ENCODE measurements at regions not wholly inside any gene's neighbourhood (a gene's known extent, or its start where the extent isn't known, plus 50 kb on each side); places are given as distances from the start of the nearest gene placed in this dataset.

GRCh38 chr5:92051741-92052140, 668.6 kb upstream of the ARRDC3 start:
- no peak overlapping the region for H3K4me3 ChIP-seq (ENCODE audit: low read depth, low read length, poor library complexity, severe bottlenecking)
- H3K27ac ChIP-seq (ENCODE audit: low read depth, low read length, poor library complexity, severe bottlenecking), result no peak overlapping the region
- H3K79me2 ChIP-seq (ENCODE audit: insufficient read depth, low read length), result no peaks in the 10 kb centered on the region
- no peak for TF ChIP-seq EZH2 (IDR thresholded peaks at IDR 0.05; ENCODE audit: borderline replicate concordance, low read length)
- TF ChIP-seq, protein P1, sequence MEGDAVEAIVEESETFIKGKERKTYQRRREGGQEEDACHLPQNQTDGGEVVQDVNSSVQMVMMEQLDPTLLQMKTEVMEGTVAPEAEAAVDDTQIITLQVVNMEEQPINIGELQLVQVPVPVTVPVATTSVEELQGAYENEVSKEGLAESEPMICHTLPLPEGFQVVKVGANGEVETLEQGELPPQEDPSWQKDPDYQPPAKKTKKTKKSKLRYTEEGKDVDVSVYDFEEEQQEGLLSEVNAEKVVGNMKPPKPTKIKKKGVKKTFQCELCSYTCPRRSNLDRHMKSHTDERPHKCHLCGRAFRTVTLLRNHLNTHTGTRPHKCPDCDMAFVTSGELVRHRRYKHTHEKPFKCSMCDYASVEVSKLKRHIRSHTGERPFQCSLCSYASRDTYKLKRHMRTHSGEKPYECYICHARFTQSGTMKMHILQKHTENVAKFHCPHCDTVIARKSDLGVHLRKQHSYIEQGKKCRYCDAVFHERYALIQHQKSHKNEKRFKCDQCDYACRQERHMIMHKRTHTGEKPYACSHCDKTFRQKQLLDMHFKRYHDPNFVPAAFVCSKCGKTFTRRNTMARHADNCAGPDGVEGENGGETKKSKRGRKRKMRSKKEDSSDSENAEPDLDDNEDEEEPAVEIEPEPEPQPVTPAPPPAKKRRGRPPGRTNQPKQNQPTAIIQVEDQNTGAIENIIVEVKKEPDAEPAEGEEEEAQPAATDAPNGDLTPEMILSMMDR (IDR thresholded peaks at IDR 0.05; ENCODE audit: low read length), result no peak
- H3K9ac ChIP-seq (ENCODE audit: low read length), result no peak overlapping the region
- H3K9me2 ChIP-seq (ENCODE audit: low read depth, low read length), result no peaks in the 10 kb centered on the region
- no peak overlapping the region for H3K4me2 ChIP-seq (ENCODE audit: low read length)
- H3K36me3 ChIP-seq (ENCODE audit: insufficient read depth, low read length), result no peaks in the 10 kb centered on the region
- H3K4me1 ChIP-seq (ENCODE audit: insufficient read depth, low read length, severe bottlenecking), result no peaks in the 10 kb centered on the region
- H3K9me3 ChIP-seq (ENCODE audit: low read length), result no peaks in the 10 kb centered on the region
- H4K20me1 ChIP-seq (ENCODE audit: insufficient read depth, low read length), result no peaks in the 10 kb centered on the region
- H3F3A ChIP-seq (ENCODE audit: insufficient read depth, low read length), result no peaks in the 10 kb centered on the region
- H2AFZ ChIP-seq (ENCODE audit: low read length), result no peak overlapping the region
- H3K27me3 ChIP-seq (ENCODE audit: insufficient read depth, low read length), result no peaks in the 10 kb centered on the region

DNA sequence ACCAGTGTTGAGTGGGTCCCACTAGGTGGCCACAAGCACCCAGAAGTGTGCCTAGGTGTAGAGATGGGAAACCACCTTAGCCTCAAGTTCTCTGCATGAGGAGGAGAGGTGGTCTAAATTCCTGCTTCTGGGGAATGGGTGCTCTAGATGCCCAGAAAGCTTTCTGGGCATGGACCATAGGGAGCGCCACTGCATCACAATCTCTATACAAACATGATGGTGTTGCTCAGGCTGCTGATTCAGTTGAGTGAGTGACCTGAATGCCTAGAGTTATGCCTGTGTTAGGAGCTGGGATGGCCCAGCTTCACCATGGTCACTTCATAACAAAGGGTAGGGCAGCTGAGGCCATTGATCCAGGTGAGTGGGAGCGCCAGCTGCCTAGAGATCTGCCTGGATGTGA, 667.9 kb upstream of the ARRDC3 start:
- Histone ChIP-seq H3K4me2 (ENCODE audit: low read length) (no peak overlapping the region), H3K9me2 (ENCODE audit: low read depth, low read length) (no peaks in the 10 kb centered on the region), H3K36me3 (ENCODE audit: insufficient read depth, low read length) (no peaks in the 10 kb centered on the region), H3K79me2 (ENCODE audit: insufficient read depth, low read length) (no peaks in the 10 kb centered on the region), H3F3A (ENCODE audit: insufficient read depth, low read length) (no peaks in the 10 kb centered on the region), H3K9me3 (ENCODE audit: low read length) (no peaks in the 10 kb centered on the region), H3K27me3 (ENCODE audit: insufficient read depth, low read length) (no peaks in the 10 kb centered on the region), H3K9ac (ENCODE audit: low read length) (no peak overlapping the region), H3K4me3 (ENCODE audit: low read depth, low read length, poor library complexity, severe bottlenecking) (no peak overlapping the region), H2AFZ (ENCODE audit: low read length) (no peak overlapping the region), H3K27ac (ENCODE audit: low read depth, low read length, poor library complexity, severe bottlenecking) (no peak overlapping the region), H3K4me1 (ENCODE audit: insufficient read depth, low read length, severe bottlenecking) (no peaks in the 10 kb centered on the region), H4K20me1 (ENCODE audit: insufficient read depth, low read length) (no peaks in the 10 kb centered on the region)
- TF ChIP-seq EZH2 (IDR thresholded peaks at IDR 0.05; ENCODE audit: borderline replicate concordance, low read length), result no peak
- TF ChIP-seq, protein P1 (IDR thresholded peaks at IDR 0.05; ENCODE audit: low read length), result no peak

DNA sequence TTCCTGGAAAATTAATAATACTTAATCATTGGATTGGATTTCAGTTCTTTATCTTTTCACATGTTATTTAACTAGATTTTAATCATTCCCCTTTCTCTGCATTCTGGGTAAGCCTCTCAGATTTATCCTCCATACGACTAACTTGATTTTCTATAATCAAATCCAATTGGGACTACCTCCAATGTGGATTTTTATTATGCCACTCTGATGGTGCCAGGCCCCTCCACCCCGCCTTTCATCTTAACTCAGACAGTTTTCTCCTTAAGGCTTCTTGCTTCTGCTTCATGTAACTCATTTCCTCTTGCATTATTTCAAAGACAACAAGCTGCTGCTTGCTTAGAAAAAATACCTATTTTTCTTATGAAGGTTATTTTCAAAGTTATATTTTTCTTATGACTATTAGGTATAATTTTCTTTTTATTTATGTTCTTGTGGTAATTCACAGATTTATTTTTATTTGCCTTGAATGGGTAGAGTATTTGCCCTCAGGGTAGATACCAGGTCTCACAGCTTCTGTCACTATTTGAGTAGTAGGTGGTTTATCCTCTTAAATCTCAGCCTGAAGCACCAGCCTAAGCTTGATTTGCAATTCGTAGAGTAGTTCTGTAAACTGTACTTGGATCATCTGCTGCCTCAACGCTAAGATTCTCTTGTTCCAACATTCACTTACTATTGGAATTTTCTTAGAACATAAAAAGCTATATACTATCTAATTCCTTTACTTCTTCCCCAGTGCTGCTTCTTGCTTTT, 659.0 kb upstream of the ARRDC3 start:
- Histone ChIP-seq H3K27ac (ENCODE audit: low read depth, low read length, poor library complexity, severe bottlenecking) (no peak overlapping the region), H4K20me1 (ENCODE audit: insufficient read depth, low read length) (no peaks in the 10 kb centered on the region), H3K4me2 (ENCODE audit: low read length) (no peak overlapping the region), H3K9me2 (ENCODE audit: low read depth, low read length) (no peaks in the 10 kb centered on the region), H3F3A (ENCODE audit: insufficient read depth, low read length) (no peaks in the 10 kb centered on the region), H3K79me2 (ENCODE audit: insufficient read depth, low read length) (no peaks in the 10 kb centered on the region), H3K9me3 (ENCODE audit: low read length) (no peaks in the 10 kb centered on the region), H3K9ac (ENCODE audit: low read length) (no peak overlapping the region), H2AFZ (ENCODE audit: low read length) (no peak overlapping the region), H3K4me3 (ENCODE audit: low read depth, low read length, poor library complexity, severe bottlenecking) (no peak overlapping the region), H3K36me3 (ENCODE audit: insufficient read depth, low read length) (no peaks in the 10 kb centered on the region), H3K4me1 (ENCODE audit: insufficient read depth, low read length, severe bottlenecking) (no peaks in the 10 kb centered on the region), H3K27me3 (ENCODE audit: insufficient read depth, low read length) (no peaks in the 10 kb centered on the region)
- TF ChIP-seq, protein P1 (IDR thresholded peaks at IDR 0.05; ENCODE audit: low read length), result no peak
- no peak for TF ChIP-seq EZH2 (IDR thresholded peaks at IDR 0.05; ENCODE audit: borderline replicate concordance, low read length)

Measured in OCI-LY1 (cell line).